ENCODE measurements at regions not wholly inside any gene's neighbourhood (a gene's known extent, or its start where the extent isn't known, plus 50 kb on each side); places are given as distances from the start of the nearest gene placed in this dataset.

- TF ChIP-seq POLR2A (IDR thresholded peaks at IDR 0.05) (no peak), CTCF (IDR thresholded peaks at IDR 0.05) (no peak)
These were observed 54.1 kb upstream of the LY86 start for GRCh38 chr6:6534399-6534798.
